ENCODE measurements at regions not wholly inside any gene's neighbourhood (a gene's known extent, or its start where the extent isn't known, plus 50 kb on each side); places are given as distances from the start of the nearest gene placed in this dataset.
A peak's percentile ranks its signal among the peaks of the same experiment; 100 is the strongest.
"Not testable (repeated sequence)": the region's sequence is repeated elsewhere in the genome, so short reads cannot be mapped to it uniquely, and the experiment has no call there.

- H3K27ac ChIP-seq; DNase-seq (ENCODE audit: low spot score); intact Hi-C loops (cut with DNase I); H3K36me3 ChIP-seq; H3K4me3 ChIP-seq; H3K4me1 ChIP-seq (replicated peaks); H3K9me3 ChIP-seq; H3K27me3 ChIP-seq (replicated peaks; ENCODE audit: insufficient read depth): not testable (repeated sequence)
- 51% methylated on average over 6 of the region's 9 CpGs for WGBS
Measured at GRCh38 chr15:44817797-44818196, 81.5 kb downstream of the TRIM69 start.

DNA sequence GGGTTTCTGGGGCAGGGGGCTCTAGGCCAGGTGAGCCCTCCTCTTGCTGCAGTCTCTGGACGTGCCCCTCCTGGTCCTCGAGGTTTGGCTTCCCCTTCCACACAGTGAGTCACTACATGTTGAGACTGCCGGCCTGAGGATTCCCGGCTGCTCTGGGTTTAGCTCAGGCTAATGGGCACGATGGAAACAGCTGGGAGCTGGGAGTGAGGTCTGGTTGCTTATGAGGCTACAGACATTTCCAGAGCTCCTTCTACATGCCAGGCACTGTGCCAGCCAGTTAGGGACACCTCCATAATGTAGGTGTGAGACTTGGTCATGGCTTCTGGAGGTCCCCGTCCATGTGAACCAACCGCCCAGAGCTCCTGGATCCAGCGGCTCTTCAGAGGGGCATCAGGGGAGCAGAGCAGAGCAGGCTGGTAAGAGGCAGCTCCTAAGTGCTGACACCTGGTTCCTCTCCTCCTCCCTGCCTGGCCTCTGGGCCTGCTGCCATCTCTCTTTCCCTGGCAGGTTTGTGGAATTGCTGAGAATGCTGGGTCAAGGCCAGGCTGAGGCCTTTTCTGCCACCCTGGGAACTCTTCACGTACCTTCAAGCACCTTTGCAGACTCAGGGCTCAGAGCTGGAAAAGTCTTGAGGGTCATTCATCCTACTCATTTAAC is 83.1 kb downstream of the TRIM69 start:
- DNase-seq (ENCODE audit: low spot score), result peak; percentile 51
- H3K9me3 ChIP-seq; H3K4me3 ChIP-seq; H3K4me1 ChIP-seq (replicated peaks); intact Hi-C loops (cut with DNase I); H3K36me3 ChIP-seq; H3K27me3 ChIP-seq (replicated peaks; ENCODE audit: insufficient read depth); H3K27ac ChIP-seq: not testable (repeated sequence)
- WGBS, result 41% methylated on average over 8 of the region's 9 CpGs

DNA sequence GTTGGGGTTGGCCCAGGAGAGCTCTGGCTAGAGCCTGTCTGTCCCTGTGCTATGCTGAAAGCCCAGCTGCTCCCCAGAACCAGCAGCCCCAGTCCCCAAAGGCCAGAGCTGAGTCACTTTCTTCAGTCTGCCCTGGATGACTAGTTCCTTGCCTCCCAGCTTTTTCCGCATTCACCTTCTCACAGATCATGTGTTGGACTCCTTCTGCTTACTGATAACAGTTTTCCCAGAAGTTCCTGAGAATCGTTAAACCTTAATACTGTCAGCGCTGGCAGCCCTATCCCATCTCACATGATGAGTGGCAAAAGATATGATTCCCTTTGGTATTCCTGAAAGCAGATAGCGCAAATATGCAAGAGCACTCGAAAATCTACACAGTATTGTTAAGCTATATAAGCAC is 84.2 kb downstream of the TRIM69 start:
- intact Hi-C loops (cut with DNase I); DNase-seq (ENCODE audit: low spot score); H3K36me3 ChIP-seq; H3K9me3 ChIP-seq; H3K4me3 ChIP-seq; H3K27ac ChIP-seq; H3K4me1 ChIP-seq (replicated peaks); H3K27me3 ChIP-seq (replicated peaks; ENCODE audit: insufficient read depth): not testable (repeated sequence)
- 87% methylated on average over 5 of the region's 5 CpGs for WGBS

DNA sequence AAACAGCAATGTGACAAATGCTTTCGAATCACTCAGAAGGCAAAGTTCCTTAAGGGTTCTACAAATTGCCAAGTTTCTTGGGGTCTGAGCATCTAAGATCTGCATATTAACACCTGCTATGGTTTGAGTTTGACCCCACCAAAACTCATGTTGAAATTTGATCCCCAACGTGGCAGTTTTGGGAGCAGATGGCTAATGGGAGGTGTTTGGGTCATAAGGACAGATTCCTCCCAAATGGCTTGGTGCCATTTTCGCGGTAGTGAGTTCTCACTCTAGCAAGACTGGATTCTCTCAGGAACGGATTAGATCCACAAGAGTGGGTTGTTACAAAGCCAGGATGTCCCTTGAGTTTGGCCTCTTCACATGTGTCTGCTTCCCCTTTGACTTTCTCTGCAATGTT is 84.6 kb downstream of the TRIM69 start:
- WGBS, result 55% methylated on average over 5 of the region's 5 CpGs
- H3K36me3 ChIP-seq; H3K4me1 ChIP-seq (replicated peaks); intact Hi-C loops (cut with DNase I); H3K4me3 ChIP-seq; H3K27me3 ChIP-seq (replicated peaks; ENCODE audit: insufficient read depth); H3K27ac ChIP-seq; H3K9me3 ChIP-seq; DNase-seq (ENCODE audit: low spot score): not testable (repeated sequence)

GRCh38 chr15:44824277-44825145 is 88.2 kb downstream of the TRIM69 start:
- H3K9me3 ChIP-seq; intact Hi-C loops (cut with DNase I); H3K4me3 ChIP-seq; H3K27me3 ChIP-seq (replicated peaks; ENCODE audit: insufficient read depth); H3K36me3 ChIP-seq; DNase-seq (ENCODE audit: low spot score); H3K4me1 ChIP-seq (replicated peaks); H3K27ac ChIP-seq: not testable (repeated sequence)
- WGBS, result 80% methylated on average over 1 of the region's 9 CpGs

GRCh38 chr15:44826583-44826982 is 90.3 kb downstream of the TRIM69 start:
- DNase-seq (ENCODE audit: low spot score); H3K9me3 ChIP-seq; H3K27me3 ChIP-seq (replicated peaks; ENCODE audit: insufficient read depth); H3K27ac ChIP-seq; H3K36me3 ChIP-seq; intact Hi-C loops (cut with DNase I); H3K4me3 ChIP-seq; H3K4me1 ChIP-seq (replicated peaks): not testable (repeated sequence)
- WGBS, result 75% methylated on average over 1 of the region's 1 CpG

GRCh38 chr15:44828229-44828914 is 92.0 kb downstream of the TRIM69 start:
- WGBS, result 83% methylated on average over 11 of the region's 14 CpGs
- DNase-seq (ENCODE audit: low spot score); H3K4me1 ChIP-seq (replicated peaks); H3K4me3 ChIP-seq; intact Hi-C loops (cut with DNase I); H3K9me3 ChIP-seq; H3K36me3 ChIP-seq; H3K27me3 ChIP-seq (replicated peaks; ENCODE audit: insufficient read depth); H3K27ac ChIP-seq: not testable (repeated sequence)

DNA sequence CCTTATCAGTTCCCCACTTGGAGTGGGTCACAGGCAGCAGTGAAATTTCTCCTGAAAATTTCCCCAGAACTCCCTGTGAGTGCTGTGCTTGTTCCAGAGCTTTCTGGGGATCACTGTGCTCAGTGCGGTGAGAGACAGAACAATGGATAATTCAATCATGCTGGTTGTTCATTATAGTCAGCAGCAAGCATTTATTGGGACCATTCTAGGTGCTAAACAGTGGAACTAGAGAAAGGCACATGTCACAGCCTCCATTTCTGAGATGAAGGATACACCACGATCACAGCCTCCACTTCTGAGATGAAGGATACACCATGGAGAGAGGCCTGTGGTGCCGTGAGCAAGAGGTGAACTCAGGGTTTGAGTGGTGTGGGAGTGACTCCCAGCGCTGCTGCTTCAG is 92.8 kb downstream of the TRIM69 start:
- H3K4me3 ChIP-seq; H3K4me1 ChIP-seq (replicated peaks); H3K27me3 ChIP-seq (replicated peaks; ENCODE audit: insufficient read depth); H3K27ac ChIP-seq; intact Hi-C loops (cut with DNase I); H3K36me3 ChIP-seq; DNase-seq (ENCODE audit: low spot score); H3K9me3 ChIP-seq: not testable (repeated sequence)
- WGBS, result 88% methylated on average over 4 of the region's 4 CpGs

Measured in prostate gland (tissue), 2 donors.